GM21528 (cell line): ENCODE measurements at regions not wholly inside any gene's neighbourhood (a gene's known extent, or its start where the extent isn't known, plus 50 kb on each side); places are given as distances from the start of the nearest gene placed in this dataset.
"Not testable (repeated sequence)": the region's sequence is repeated elsewhere in the genome, so short reads cannot be mapped to it uniquely, and the experiment has no call there.

ENCODE experiments used
- ATAC-seq: cut with Tn5 transposase; IDR thresholded peaks from one replicate; pipeline ENCODE4 v1.9.1; 2021; ENCODE audit warnings: mild to moderate bottlenecking, moderate library complexity; ENCODE audit not compliant: unreplicated experiment, low FRiP score

GRCh38 chr20:30291686-30292085 is 965.8 kb upstream of the DEFB115 start:
- not testable (repeated sequence) for ATAC-seq

- ATAC-seq: not testable (repeated sequence)
These were observed 962.1 kb upstream of the DEFB115 start for GRCh38 chr20:30295396-30295795.

GRCh38 chr20:30295967-30296366 is 961.5 kb upstream of the DEFB115 start:
- ATAC-seq: not testable (repeated sequence)

GRCh38 chr20:30297878-30298595 is 959.4 kb upstream of the DEFB115 start:
- not testable (repeated sequence) for ATAC-seq

- ATAC-seq: not testable (repeated sequence)
These were observed 957.2 kb upstream of the DEFB115 start for GRCh38 chr20:30300220-30300642.

- ATAC-seq: not testable (repeated sequence)
These were observed 954.7 kb upstream of the DEFB115 start for GRCh38 chr20:30302786-30303185.

GRCh38 chr20:30309938-30310337 is 947.5 kb upstream of the DEFB115 start:
- not testable (repeated sequence) for ATAC-seq

GRCh38 chr20:30310385-30310784 is 947.1 kb upstream of the DEFB115 start:
- ATAC-seq: not testable (repeated sequence)

GRCh38 chr20:30312220-30312619 is 945.2 kb upstream of the DEFB115 start:
- not testable (repeated sequence) for ATAC-seq

GRCh38 chr20:30313660-30314059 is 943.8 kb upstream of the DEFB115 start:
- ATAC-seq: not testable (repeated sequence)

- ATAC-seq: not testable (repeated sequence)
These were observed 941.4 kb upstream of the DEFB115 start for GRCh38 chr20:30316063-30316462.

- ATAC-seq: not testable (repeated sequence)
These were observed 940.7 kb upstream of the DEFB115 start for GRCh38 chr20:30316532-30317299.

GRCh38 chr20:30333744-30334143 is 923.7 kb upstream of the DEFB115 start:
- ATAC-seq: not testable (repeated sequence)

GRCh38 chr20:30337556-30337955 is 919.9 kb upstream of the DEFB115 start:
- not testable (repeated sequence) for ATAC-seq

GRCh38 chr20:30348932-30349331 is 908.5 kb upstream of the DEFB115 start:
- not testable (repeated sequence) for ATAC-seq

- ATAC-seq: not testable (repeated sequence)
These were observed 900.5 kb upstream of the DEFB115 start for GRCh38 chr20:30356854-30357467.

GRCh38 chr20:30361756-30362155 is 895.7 kb upstream of the DEFB115 start:
- ATAC-seq: not testable (repeated sequence)

- ATAC-seq: not testable (repeated sequence)
These were observed 881.1 kb upstream of the DEFB115 start for GRCh38 chr20:30376430-30376766.

GRCh38 chr20:30376767-30377658 is 880.5 kb upstream of the DEFB115 start:
- ATAC-seq: peak; percentile 98

GRCh38 chr20:30378317-30378716 is 879.1 kb upstream of the DEFB115 start:
- ATAC-seq: not testable (repeated sequence)
